GM12878 (cell line): ENCODE measurements at regions not wholly inside any gene's neighbourhood (a gene's known extent, or its start where the extent isn't known, plus 50 kb on each side); places are given as distances from the start of the nearest gene placed in this dataset.

Source experiments
- ATF3 ChIP-seq: IDR thresholded peaks from 2 replicates; pipeline ENCODE4 v1.6.1; 2011; ENCODE audit warnings: low read depth, mild to moderate bottlenecking, low read length, moderate library complexity, borderline replicate concordance; ENCODE audit errors: extremely low read depth
- BACH1 ChIP-seq: fragments of 450-650 bp; IDR thresholded peaks from 2 replicates; pipeline ENCODE4 v1.6.1; 2017; ENCODE audit warnings: mild to moderate bottlenecking, borderline replicate concordance
- GABPA ChIP-seq: IDR thresholded peaks from 2 replicates; pipeline ENCODE4 v1.6.1; 2014; ENCODE audit warnings: antibody characterized with exemption, low read depth, mild to moderate bottlenecking, inconsistent platforms
- GATAD2B ChIP-seq: fragments of 450-650 bp; conservative IDR thresholded peaks from 2 replicates; pipeline ENCODE4 v1.6.1; 2017; ENCODE audit warnings: low read depth, mild to moderate bottlenecking, moderate library complexity
- JUND ChIP-seq: IDR thresholded peaks from 2 replicates; pipeline ENCODE4 v1.6.1; 2012; ENCODE audit warnings: low read depth, mild to moderate bottlenecking, low read length, improper control_type of control experiment, moderate library complexity
- LARP7 ChIP-seq: fragments of 450-650 bp; IDR thresholded peaks from 2 replicates; pipeline ENCODE4 v1.6.1; 2017; ENCODE audit warnings: mild to moderate bottlenecking
- POLR2AphosphoS5 ChIP-seq: IDR thresholded peaks from 2 replicates; pipeline ENCODE4 v1.6.1; 2011; ENCODE audit warnings: mild to moderate bottlenecking, low read length, inconsistent platforms
- SIN3A ChIP-seq: IDR thresholded peaks from 2 replicates; pipeline ENCODE4 v1.6.1; 2012; ENCODE audit warnings: low read depth, low read length, improper control_type of control experiment
- SREBF1 ChIP-seq: IDR thresholded peaks from 2 replicates; pipeline ENCODE4 v1.6.1; 2012; ENCODE audit warnings: mild to moderate bottlenecking, low read length
- TCF7 ChIP-seq: IDR thresholded peaks from 2 replicates; pipeline ENCODE4 v1.6.1; 2014; ENCODE audit warnings: antibody characterized with exemption, borderline replicate concordance
- ZBTB40 ChIP-seq: fragments of 450-650 bp; IDR thresholded peaks from 2 replicates; pipeline ENCODE4 v1.6.1; 2016; ENCODE audit warnings: mild to moderate bottlenecking, moderate library complexity, borderline replicate concordance
- ZNF622 ChIP-seq: fragments of 450-650 bp; IDR thresholded peaks from 2 replicates; pipeline ENCODE4 v1.6.1; 2017; ENCODE audit warnings: mild to moderate bottlenecking, inconsistent platforms
- TF ChIP-seq, protein P1 (sequence below): IDR thresholded peaks from 2 replicates; pipeline ENCODE4 v1.6.1; 2011; ENCODE audit warnings: mild to moderate bottlenecking, low read depth, low read length, moderate library complexity; ENCODE audit not compliant: insufficient replicate concordance

GRCh38 chr17:5781236-5781927, 197.1 kb upstream of the NLRP1 start (continued):
- TF ChIP-seq ATF3, result no peak
- no peak for TF ChIP-seq ZNF622
- TF ChIP-seq, protein P1, sequence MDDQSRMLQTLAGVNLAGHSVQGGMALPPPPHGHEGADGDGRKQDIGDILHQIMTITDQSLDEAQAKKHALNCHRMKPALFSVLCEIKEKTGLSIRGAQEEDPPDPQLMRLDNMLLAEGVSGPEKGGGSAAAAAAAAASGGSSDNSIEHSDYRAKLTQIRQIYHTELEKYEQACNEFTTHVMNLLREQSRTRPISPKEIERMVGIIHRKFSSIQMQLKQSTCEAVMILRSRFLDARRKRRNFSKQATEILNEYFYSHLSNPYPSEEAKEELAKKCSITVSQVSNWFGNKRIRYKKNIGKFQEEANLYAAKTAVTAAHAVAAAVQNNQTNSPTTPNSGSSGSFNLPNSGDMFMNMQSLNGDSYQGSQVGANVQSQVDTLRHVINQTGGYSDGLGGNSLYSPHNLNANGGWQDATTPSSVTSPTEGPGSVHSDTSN, result no peak
- no peak for TF ChIP-seq JUND
- TF ChIP-seq LARP7, result no peak
- no peak for TF ChIP-seq TCF7
- TF ChIP-seq GATAD2B, result no peak
- no peak for TF ChIP-seq POLR2AphosphoS5
- TF ChIP-seq GABPA, result no peak
- no peak for TF ChIP-seq ZBTB40
- TF ChIP-seq SREBF1, result no peak
- no peak for TF ChIP-seq SIN3A
- no peak for TF ChIP-seq BACH1
